ENCODE measurements at regions not wholly inside any gene's neighbourhood (a gene's known extent, or its start where the extent isn't known, plus 50 kb on each side); places are given as distances from the start of the nearest gene placed in this dataset.

- TF ChIP-seq CTCF (IDR thresholded peaks at IDR 0.05; ENCODE audit: extremely low read depth, insufficient read depth, missing control alignments), result no peak
- in situ Hi-C loops (cut with MboI; ENCODE audit: low pct_unique_long_range_greater_than_20kb, low sequenced_read_pairs, unreplicated experiment), result loop anchor here (25.0 kb wide), 1 partner anchor 220 kb away; no protein-coding TSS in a partner anchor
- no peak for DNase-seq (ENCODE audit: low spot score)
Observed at GRCh38 chr13:62356977-62357376, 941.3 kb upstream of the PCDH20 start.

GRCh38 chr13:62337109-62337880, 921.6 kb upstream of the PCDH20 start:
- TF ChIP-seq CTCF (IDR thresholded peaks at IDR 0.05; ENCODE audit: extremely low read depth, insufficient read depth, missing control alignments), result no peak
- in situ Hi-C loops (cut with MboI; ENCODE audit: low pct_unique_long_range_greater_than_20kb, low sequenced_read_pairs, unreplicated experiment), result no loop called here
- no peak for DNase-seq (ENCODE audit: low spot score)

GRCh38 chr13:62336507-62336906, 920.9 kb upstream of the PCDH20 start:
- no peak for TF ChIP-seq CTCF (IDR thresholded peaks at IDR 0.05; ENCODE audit: extremely low read depth, insufficient read depth, missing control alignments)
- in situ Hi-C loops (cut with MboI; ENCODE audit: low pct_unique_long_range_greater_than_20kb, low sequenced_read_pairs, unreplicated experiment), result no loop called here

GRCh38 chr13:62333466-62333865, 917.8 kb upstream of the PCDH20 start:
- DNase-seq (ENCODE audit: low spot score), result no peak
- no peak for TF ChIP-seq CTCF (IDR thresholded peaks at IDR 0.05; ENCODE audit: extremely low read depth, insufficient read depth, missing control alignments)

More at GRCh38 chr13:62336507-62336906, 920.9 kb upstream of the PCDH20 start:
- DNase-seq (ENCODE audit: low spot score), result no peak

GRCh38 chr13:62331384-62331783, 915.7 kb upstream of the PCDH20 start:
- in situ Hi-C loops (cut with MboI; ENCODE audit: low pct_unique_long_range_greater_than_20kb, low sequenced_read_pairs, unreplicated experiment), result no loop called here
- no peak for DNase-seq (ENCODE audit: low spot score)
- no peak for TF ChIP-seq CTCF (IDR thresholded peaks at IDR 0.05; ENCODE audit: extremely low read depth, insufficient read depth, missing control alignments)

More at GRCh38 chr13:62333466-62333865, 917.8 kb upstream of the PCDH20 start:
- in situ Hi-C loops (cut with MboI; ENCODE audit: low pct_unique_long_range_greater_than_20kb, low sequenced_read_pairs, unreplicated experiment), result no loop called here

GRCh38 chr13:62327367-62327766, 911.7 kb upstream of the PCDH20 start:
- no peak for TF ChIP-seq CTCF (IDR thresholded peaks at IDR 0.05; ENCODE audit: extremely low read depth, insufficient read depth, missing control alignments)
- in situ Hi-C loops (cut with MboI; ENCODE audit: low pct_unique_long_range_greater_than_20kb, low sequenced_read_pairs, unreplicated experiment), result no loop called here
- DNase-seq (ENCODE audit: low spot score), result no peak

Measured in GM13977 (cell line).